ENCODE measurements at regions not wholly inside any gene's neighbourhood (a gene's known extent, or its start where the extent isn't known, plus 50 kb on each side); places are given as distances from the start of the nearest gene placed in this dataset.

- no peak for DNase-seq (ENCODE audit: low spot score)
- no peak overlapping the region for H3K4me2 ChIP-seq
- H4K20me1 ChIP-seq (ENCODE audit: insufficient read depth, poor library complexity, severe bottlenecking) = no peaks in the 10 kb centered on the region
- no peaks in the 10 kb centered on the region for H3K4me1 ChIP-seq (ENCODE audit: insufficient read depth)
- no peaks in the 10 kb centered on the region for H3K36me3 ChIP-seq (replicated peaks; ENCODE audit: insufficient read depth, low read depth)
- H3K9me2 ChIP-seq (replicated peaks; ENCODE audit: insufficient read depth) = no peaks in the 10 kb centered on the region
- H2AFZ ChIP-seq = no peak overlapping the region
- H3K79me2 ChIP-seq = no peaks in the 10 kb centered on the region
- no peaks in the 10 kb centered on the region for H3K9me3 ChIP-seq (ENCODE audit: low read depth)
- TF ChIP-seq EZH2 (IDR thresholded peaks at IDR 0.05; ENCODE audit: borderline replicate concordance) = no peak
- no peak for TF ChIP-seq EZH2phosphoT487 (IDR thresholded peaks at IDR 0.05; ENCODE audit: low read depth, severe bottlenecking, unreplicated experiment)
- TF ChIP-seq CTCF (IDR thresholded peaks at IDR 0.05; ENCODE audit: poor library complexity) = no peak
- H3K4me3 ChIP-seq = no peak overlapping the region
- H3K27ac ChIP-seq = no peak overlapping the region
- no peaks in the 10 kb centered on the region for H3K27me3 ChIP-seq
Observed at GRCh38 chr13:63048653-63049052, 1633.0 kb upstream of the PCDH20 start.

GRCh38 chr13:63044589-63045313, 1629.1 kb upstream of the PCDH20 start:
- Histone ChIP-seq H3K4me3 (no peak overlapping the region), H3K36me3 (replicated peaks; ENCODE audit: insufficient read depth, low read depth) (no peaks in the 10 kb centered on the region), H3K79me2 (no peaks in the 10 kb centered on the region), H3K9me2 (replicated peaks; ENCODE audit: insufficient read depth) (no peaks in the 10 kb centered on the region), H3K27ac (no peak overlapping the region), H3K4me2 (no peak overlapping the region), H2AFZ (no peak overlapping the region), H4K20me1 (ENCODE audit: insufficient read depth, poor library complexity, severe bottlenecking) (no peaks in the 10 kb centered on the region), H3K9me3 (ENCODE audit: low read depth) (no peaks in the 10 kb centered on the region), H3K27me3 (no peaks in the 10 kb centered on the region), H3K4me1 (ENCODE audit: insufficient read depth) (no peaks in the 10 kb centered on the region)
- no peak for DNase-seq (ENCODE audit: low spot score)
- TF ChIP-seq EZH2 (IDR thresholded peaks at IDR 0.05; ENCODE audit: borderline replicate concordance) = no peak
- no peak for TF ChIP-seq CTCF (IDR thresholded peaks at IDR 0.05; ENCODE audit: poor library complexity)
- no peak for TF ChIP-seq EZH2phosphoT487 (IDR thresholded peaks at IDR 0.05; ENCODE audit: low read depth, severe bottlenecking, unreplicated experiment)
- WGBS (ENCODE audit: low lambda C conversion rate, missing lambda C conversion rate) = 60% methylated on average over 6 of the region's 6 CpGs

DNA sequence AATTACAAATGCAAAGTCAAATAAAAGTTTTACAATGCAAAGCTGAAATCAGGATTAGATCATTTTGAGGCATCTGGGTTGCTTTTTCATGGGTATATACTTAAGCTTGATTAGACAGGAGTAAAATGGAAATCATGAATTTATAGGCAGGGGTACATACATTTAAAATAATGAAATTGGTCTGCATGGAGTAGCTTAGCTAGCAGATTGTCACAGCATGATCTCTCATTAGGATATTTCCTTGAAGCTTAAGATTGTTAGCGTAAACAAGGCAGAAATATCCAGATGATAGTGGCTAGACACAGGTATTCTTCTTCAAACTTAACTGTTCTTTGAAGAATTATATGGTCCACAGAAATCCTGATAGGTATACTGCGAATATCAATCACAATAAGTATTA, 1627.0 kb upstream of the PCDH20 start:
- no peak for DNase-seq (ENCODE audit: low spot score)
- Histone ChIP-seq H3K36me3 (replicated peaks; ENCODE audit: insufficient read depth, low read depth) (no peaks in the 10 kb centered on the region), H3K4me1 (ENCODE audit: insufficient read depth) (no peaks in the 10 kb centered on the region), H2AFZ (no peak overlapping the region), H3K27ac (no peak overlapping the region), H3K4me2 (no peak overlapping the region), H3K9me3 (ENCODE audit: low read depth) (no peaks in the 10 kb centered on the region), H3K79me2 (no peaks in the 10 kb centered on the region), H3K27me3 (no peaks in the 10 kb centered on the region), H3K4me3 (no peak overlapping the region), H4K20me1 (ENCODE audit: insufficient read depth, poor library complexity, severe bottlenecking) (no peaks in the 10 kb centered on the region), H3K9me2 (replicated peaks; ENCODE audit: insufficient read depth) (no peaks in the 10 kb centered on the region)
- 39% methylated on average over 2 of the region's 2 CpGs for WGBS (ENCODE audit: low lambda C conversion rate, missing lambda C conversion rate)
- TF ChIP-seq EZH2 (IDR thresholded peaks at IDR 0.05; ENCODE audit: borderline replicate concordance) = no peak
- TF ChIP-seq CTCF (IDR thresholded peaks at IDR 0.05; ENCODE audit: poor library complexity) = no peak
- no peak for TF ChIP-seq EZH2phosphoT487 (IDR thresholded peaks at IDR 0.05; ENCODE audit: low read depth, severe bottlenecking, unreplicated experiment)

All from hepatocyte (in vitro differentiated cells).